OCI-LY7 (cell line): ENCODE measurements at regions not wholly inside any gene's neighbourhood (a gene's known extent, or its start where the extent isn't known, plus 50 kb on each side); places are given as distances from the start of the nearest gene placed in this dataset.
"Not testable (repeated sequence)": the region's sequence is repeated elsewhere in the genome, so short reads cannot be mapped to it uniquely, and the experiment has no call there.

Source experiments
- BruUV-seq: library from RNA; stranded (reverse); fragments of 400-500 nt; replicated peaks from 2 replicates; lab custom pipeline; 2021; lab: Mats Ljungman, UMichigan
- CTCF ChIA-PET: fragments of 300-600 bp; sonication (Branson Sonifier 250); formaldehyde crosslinking; loops from one replicate; lab custom pipeline; 2022; ENCODE audit warnings: antibody characterized with exemption; ENCODE audit not compliant: unreplicated experiment; lab: Charles Lee
- POLR2A ChIA-PET: fragments of 300-600 bp; sonication (Branson Sonifier 250); formaldehyde crosslinking; loops from one replicate; lab custom pipeline; 2022; ENCODE audit warnings: antibody characterized with exemption; lab: Charles Lee
- DNase-seq: peaks from one replicate; pipeline ENCODE4 v3.0.0-alpha.2; 2015; ENCODE audit warnings: low spot score
- H2AFZ ChIP-seq: fragments of 200-600 bp; sonication (generic), shearing (Covaris generic); 2 replicates; pipeline ENCODE4 v1.6.1; 2014; ENCODE audit warnings: mild to moderate bottlenecking, antibody characterized with exemption, low read length, moderate library complexity
- H3K27ac ChIP-seq: fragments of 200-600 bp; sonication (generic); 2 replicates; pipeline ENCODE4 v1.5.1; 2014; ENCODE audit warnings: mixed run types, low read depth, mild to moderate bottlenecking, moderate library complexity, low read length, inconsistent platforms; ENCODE audit not compliant: poor library complexity, severe bottlenecking
- H3K36me3 ChIP-seq: fragments of 200-600 bp; sonication (generic); 2 replicates; pipeline ENCODE4 v1.6.1; 2014; ENCODE audit warnings: mild to moderate bottlenecking, antibody characterized with exemption, low read length, moderate library complexity, mixed read lengths; ENCODE audit not compliant: insufficient read depth
- H3K4me1 ChIP-seq: fragments of 200-600 bp; sonication (generic); 2 replicates; pipeline ENCODE4 v1.5.1; 2014; ENCODE audit warnings: mild to moderate bottlenecking, low read length; ENCODE audit not compliant: insufficient read depth, poor library complexity, severe bottlenecking
- H3K4me2 ChIP-seq: fragments of 200-600 bp; sonication (generic); 2 replicates; pipeline ENCODE4 v1.6.1; 2014; ENCODE audit warnings: mild to moderate bottlenecking, low read length
- H3K4me3 ChIP-seq: fragments of 200-600 bp; sonication (generic); 2 replicates; pipeline ENCODE4 v1.5.1; 2014; ENCODE audit warnings: mild to moderate bottlenecking, low read depth, low read length; ENCODE audit not compliant: poor library complexity, severe bottlenecking
- H3K79me2 ChIP-seq: fragments of 200-600 bp; sonication (generic); 2 replicates; pipeline ENCODE4 v1.6.1; 2016; ENCODE audit warnings: low read depth, mild to moderate bottlenecking, low read length, moderate library complexity, mixed read lengths; ENCODE audit not compliant: insufficient read depth
- H3K9me2 ChIP-seq: fragments of 200-600 bp; sonication (generic); 2 replicates; pipeline ENCODE4 v1.6.1; 2016; ENCODE audit warnings: mild to moderate bottlenecking, low read length, mixed read lengths; ENCODE audit not compliant: insufficient read depth
- H3K9me3 ChIP-seq: fragments of 200-600 bp; sonication (generic); 2 replicates; pipeline ENCODE4 v1.6.1; 2014; ENCODE audit warnings: mild to moderate bottlenecking, mixed run types, low read length, mixed read lengths
- H4K20me1 ChIP-seq: fragments of 200-600 bp; sonication (generic); 2 replicates; pipeline ENCODE4 v1.6.1; 2014; ENCODE audit warnings: mild to moderate bottlenecking, antibody characterized with exemption, low read length, moderate library complexity, mixed read lengths; ENCODE audit not compliant: insufficient read depth
- EZH2phosphoT487 ChIP-seq: fragments of 200-600 bp; sonication (generic); IDR thresholded peaks from 2 replicates; pipeline ENCODE4 v1.6.1; 2018; ENCODE audit warnings: low read depth, borderline replicate concordance, mild to moderate bottlenecking, mixed run types, antibody characterized with exemption, low read length, moderate library complexity, mixed read lengths
- intact Hi-C: fragments of 100-400 bp; cut with micrococcal nuclease; formaldehyde crosslinking; loops from one replicate; pipeline ENCODE4 v1.10.0; 2022; ENCODE audit not compliant: unreplicated experiment
- TF ChIP-seq, protein P1 (sequence below): fragments of 200-600 bp; sonication (generic); conservative IDR thresholded peaks from 2 replicates; pipeline ENCODE4 v1.5.1; 2014; ENCODE audit warnings: mild to moderate bottlenecking, antibody characterized with exemption, low read length, moderate library complexity, mixed read lengths

DNA sequence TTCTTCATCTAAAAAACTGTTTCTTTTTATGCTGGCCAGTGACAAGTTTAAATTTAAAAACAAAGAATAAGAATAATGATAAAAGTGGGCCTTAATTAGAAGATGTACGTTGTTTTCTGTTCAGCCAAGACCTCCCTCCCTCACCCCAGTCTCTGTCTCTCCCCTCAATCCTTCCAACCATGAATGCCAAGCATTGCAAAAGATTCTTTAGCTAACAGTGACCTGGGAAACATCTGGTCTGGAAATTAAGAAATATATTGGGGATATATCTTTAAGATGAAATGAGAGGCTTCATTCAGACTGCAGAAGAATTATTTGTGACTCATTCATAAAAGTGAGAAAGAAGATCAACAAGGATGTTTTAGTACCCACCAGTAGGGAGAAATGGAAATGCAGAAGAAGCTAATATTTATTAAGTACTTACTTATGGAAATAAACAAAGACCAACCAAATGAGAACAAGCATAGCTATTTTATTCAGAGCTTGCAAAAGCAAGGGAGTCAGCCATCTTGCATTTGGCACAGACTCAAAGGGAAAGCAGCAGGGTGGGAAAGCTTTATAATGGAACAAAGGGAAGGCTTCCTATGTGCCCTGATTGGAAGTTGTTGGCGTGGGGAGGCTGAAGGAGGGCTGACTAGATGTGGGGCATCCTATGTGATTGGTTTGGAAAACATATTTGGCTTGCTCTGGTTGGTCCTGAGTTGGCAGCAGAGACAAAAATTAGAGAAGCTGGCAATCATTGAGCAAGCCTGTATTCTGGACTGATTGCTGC is 595.4 kb upstream of the GHITM start:
- intact Hi-C loops = no loop called here
- CTCF ChIA-PET = no interaction called here
- Histone ChIP-seq H3K9me2 (no peaks in the 10 kb centered on the region), H3K4me1 (no peaks in the 10 kb centered on the region), H3K36me3 (no peaks in the 10 kb centered on the region), H4K20me1 (no peaks in the 10 kb centered on the region), H3K27ac (no peak overlapping the region), H3K4me2 (no peak overlapping the region), H3K9me3 (no peaks in the 10 kb centered on the region), H3K4me3 (no peak overlapping the region), H2AFZ (no peak overlapping the region), H3K79me2 (no peaks in the 10 kb centered on the region)
- DNase-seq = no peak
- BruUV-seq = no TSS peak
- TF ChIP-seq EZH2phosphoT487 = no peak
- TF ChIP-seq, protein P1, sequence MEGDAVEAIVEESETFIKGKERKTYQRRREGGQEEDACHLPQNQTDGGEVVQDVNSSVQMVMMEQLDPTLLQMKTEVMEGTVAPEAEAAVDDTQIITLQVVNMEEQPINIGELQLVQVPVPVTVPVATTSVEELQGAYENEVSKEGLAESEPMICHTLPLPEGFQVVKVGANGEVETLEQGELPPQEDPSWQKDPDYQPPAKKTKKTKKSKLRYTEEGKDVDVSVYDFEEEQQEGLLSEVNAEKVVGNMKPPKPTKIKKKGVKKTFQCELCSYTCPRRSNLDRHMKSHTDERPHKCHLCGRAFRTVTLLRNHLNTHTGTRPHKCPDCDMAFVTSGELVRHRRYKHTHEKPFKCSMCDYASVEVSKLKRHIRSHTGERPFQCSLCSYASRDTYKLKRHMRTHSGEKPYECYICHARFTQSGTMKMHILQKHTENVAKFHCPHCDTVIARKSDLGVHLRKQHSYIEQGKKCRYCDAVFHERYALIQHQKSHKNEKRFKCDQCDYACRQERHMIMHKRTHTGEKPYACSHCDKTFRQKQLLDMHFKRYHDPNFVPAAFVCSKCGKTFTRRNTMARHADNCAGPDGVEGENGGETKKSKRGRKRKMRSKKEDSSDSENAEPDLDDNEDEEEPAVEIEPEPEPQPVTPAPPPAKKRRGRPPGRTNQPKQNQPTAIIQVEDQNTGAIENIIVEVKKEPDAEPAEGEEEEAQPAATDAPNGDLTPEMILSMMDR = no peak
- POLR2A ChIA-PET = interaction anchor here (0.8 to 1.0 kb wide), 3 partner anchors 9 to 30 kb away, joined by 3 read pairs; no protein-coding TSS in a partner anchor

GRCh38 chr10:83545901-83546391 is 593.4 kb upstream of the GHITM start:
- H3K4me2 ChIP-seq = no peak overlapping the region
- H3K79me2 ChIP-seq = no peaks in the 10 kb centered on the region
- ChIA-PET CTCF (no interaction called here), POLR2A (no interaction called here)
- no peak overlapping the region for H3K4me3 ChIP-seq
- H3K9me2 ChIP-seq = no peaks in the 10 kb centered on the region
- intact Hi-C loops = no loop called here
- H3K4me1 ChIP-seq = no peaks in the 10 kb centered on the region
- no peak overlapping the region for H3K27ac ChIP-seq
- no peak overlapping the region for H2AFZ ChIP-seq
- no peaks in the 10 kb centered on the region for H3K36me3 ChIP-seq
- no peaks in the 10 kb centered on the region for H3K9me3 ChIP-seq
- BruUV-seq = no TSS peak
- TF ChIP-seq EZH2phosphoT487 = no peak
- TF ChIP-seq, protein P1 = no peak
- no peak for DNase-seq
- no peaks in the 10 kb centered on the region for H4K20me1 ChIP-seq

- H3K9me3 ChIP-seq, H3K4me3 ChIP-seq, CTCF ChIA-PET, intact Hi-C loops, H3K27ac ChIP-seq, H4K20me1 ChIP-seq, BruUV-seq, H3K4me2 ChIP-seq, H3K4me1 ChIP-seq, H3K79me2 ChIP-seq, H3K9me2 ChIP-seq, H3K36me3 ChIP-seq, H2AFZ ChIP-seq, DNase-seq: not testable (repeated sequence)
- POLR2A ChIA-PET = interaction anchor here (0.6 to 0.9 kb wide), 3 partner anchors 17 to 65 kb away, joined by 3 to 5 read pairs (median 4); no protein-coding TSS in a partner anchor
Measured at GRCh38 chr10:83551190-83551589, 588.1 kb upstream of the GHITM start.
